ENCODE measurements at regions not wholly inside any gene's neighbourhood (a gene's known extent, or its start where the extent isn't known, plus 50 kb on each side); places are given as distances from the start of the nearest gene placed in this dataset.

DNA sequence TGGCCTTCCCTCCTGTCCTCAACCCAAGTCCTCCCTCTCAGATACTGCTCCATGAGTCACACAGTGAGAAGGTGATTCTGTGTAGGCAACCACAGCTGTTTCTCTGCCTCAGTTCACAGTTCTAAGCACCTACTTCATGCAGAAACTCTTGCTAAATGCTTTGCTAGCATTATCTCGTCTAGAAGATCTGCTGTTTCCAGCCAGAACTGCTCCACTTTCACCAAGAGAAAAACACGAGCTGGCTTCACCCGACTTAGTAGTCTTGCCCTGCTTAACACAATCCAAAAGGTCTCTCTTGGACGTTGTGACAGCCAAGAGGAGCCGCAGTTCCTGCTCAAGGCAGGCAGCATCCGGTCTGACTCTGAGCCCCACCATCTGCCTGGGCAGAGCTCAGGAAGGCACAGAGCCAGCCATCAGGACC, 272.1 kb downstream of the UACA start:
- no peak for DNase-seq (ENCODE audit: low read depth)

DNA sequence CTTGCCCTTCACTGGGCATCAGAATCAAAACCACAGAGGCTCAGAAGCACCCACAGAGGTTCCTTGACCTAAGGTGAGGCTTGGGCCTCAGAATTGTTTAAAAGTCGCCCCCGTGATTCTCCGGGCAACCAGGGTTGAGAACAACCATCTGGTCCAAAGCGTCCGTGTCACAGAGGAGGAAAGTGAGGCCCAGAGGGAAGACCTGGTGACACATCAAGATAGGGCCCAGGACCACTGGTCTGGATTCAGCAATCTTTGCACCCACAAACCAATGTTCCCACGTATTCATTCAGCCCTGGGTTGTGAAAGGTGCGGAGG, 272.6 kb downstream of the UACA start:
- DNase-seq (ENCODE audit: low read depth) = no peak

DNA sequence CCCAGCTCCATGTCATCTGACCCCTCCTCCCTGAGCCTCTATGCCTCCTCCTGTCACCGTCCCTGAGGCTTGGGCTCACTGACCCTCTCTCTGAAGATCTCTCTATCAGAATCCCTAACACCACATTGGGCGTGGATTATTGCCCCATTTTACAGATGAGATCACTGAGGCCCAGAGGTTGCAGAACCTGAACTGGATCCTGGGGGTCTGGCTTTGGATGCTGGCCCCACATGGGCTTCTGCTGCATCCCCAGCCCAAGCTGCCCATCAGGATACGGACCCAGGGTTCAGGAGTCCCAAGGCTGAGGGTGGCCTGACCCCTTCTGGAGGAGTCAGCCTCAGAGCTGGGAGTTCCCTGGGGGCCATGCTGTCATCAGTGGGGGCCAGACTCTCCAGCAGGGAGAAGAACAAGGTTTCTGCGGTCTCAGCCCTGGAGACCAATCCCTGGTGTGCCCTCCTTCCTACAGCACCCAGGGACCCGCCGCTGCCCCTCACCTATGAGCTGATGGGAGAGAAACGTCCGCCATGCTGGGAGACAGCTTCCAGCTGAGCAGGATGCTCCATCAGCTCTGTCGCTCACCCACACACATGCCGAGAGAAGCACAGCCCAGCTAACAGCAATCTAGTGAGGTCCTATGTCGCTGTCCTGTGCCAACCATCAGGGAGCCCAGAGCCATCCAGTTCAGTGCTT, 273.1 kb downstream of the UACA start:
- no peak for DNase-seq (ENCODE audit: low read depth)

DNA sequence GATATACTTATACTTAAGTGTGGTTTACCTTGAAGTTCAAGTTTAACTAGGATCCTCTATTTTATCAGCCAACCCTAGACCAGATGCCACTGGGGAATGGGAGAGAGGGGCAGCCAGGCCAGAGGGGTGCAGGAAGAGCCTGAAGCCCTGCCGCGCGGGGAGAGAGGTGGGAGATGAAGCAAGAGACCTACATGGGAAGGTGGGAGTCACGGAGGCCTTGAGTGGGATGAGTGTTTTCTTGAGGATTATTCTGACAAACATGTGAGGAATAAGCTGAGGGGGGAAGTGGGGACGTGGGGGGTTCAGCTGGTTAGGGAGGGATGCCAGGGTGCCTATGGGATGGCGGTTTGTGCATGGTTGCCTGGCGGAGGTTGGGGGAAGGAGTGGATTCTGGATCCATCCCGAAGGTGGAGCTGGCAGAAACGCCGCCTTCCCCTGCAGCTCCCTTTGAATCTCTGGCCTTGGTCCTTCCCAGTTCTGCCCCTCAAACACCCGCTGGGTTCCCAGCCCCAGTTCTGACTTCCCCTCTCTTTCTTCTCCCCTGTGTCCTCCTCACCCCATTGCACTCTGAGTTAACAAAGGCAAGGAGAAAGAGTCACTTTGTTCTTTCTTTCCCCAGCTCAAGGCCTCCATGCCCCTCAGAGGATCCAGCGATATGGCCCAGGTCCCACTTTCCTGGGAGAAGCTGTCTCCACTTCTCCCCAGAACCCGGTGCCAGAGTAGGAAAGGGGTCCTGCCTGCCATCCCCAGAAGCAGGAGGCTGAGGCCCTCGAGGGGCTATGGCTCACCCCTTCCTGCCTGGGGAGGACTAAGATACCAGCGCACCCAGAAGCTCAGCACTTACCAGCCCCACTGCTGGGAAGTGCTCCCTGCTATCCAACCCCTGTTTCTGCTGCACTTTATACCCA, 274.2 kb downstream of the UACA start:
- DNase-seq (ENCODE audit: low read depth) = no peak

DNA sequence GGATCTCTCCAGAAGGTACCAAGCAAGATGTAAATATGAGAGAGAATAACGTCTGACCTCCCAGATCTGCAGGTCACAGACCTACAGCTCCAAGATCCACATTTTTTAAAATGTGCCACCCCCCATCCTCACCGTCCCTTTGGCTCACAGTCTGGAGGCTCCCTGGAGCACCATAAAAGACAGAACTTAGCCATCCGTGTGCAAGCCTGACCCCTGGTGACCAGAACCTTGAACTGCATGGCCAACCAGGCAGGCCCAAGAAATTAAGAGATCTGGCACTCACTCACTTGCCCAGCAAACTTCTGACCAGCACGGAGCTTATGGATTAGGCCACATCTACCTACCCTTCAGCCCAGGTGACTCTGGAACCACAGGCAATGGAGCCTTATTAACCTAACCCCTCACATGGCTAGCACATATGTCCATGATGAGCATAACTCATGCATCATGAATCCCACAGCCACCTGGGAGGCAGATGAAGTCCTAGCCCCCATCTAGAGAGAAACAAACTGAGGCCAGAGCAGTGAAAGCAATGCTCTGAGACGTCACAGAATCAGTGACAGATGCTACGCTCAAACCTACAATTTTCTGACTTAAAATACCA, 275.3 kb downstream of the UACA start:
- peak; percentile 75 for DNase-seq (ENCODE audit: low read depth)

DNA sequence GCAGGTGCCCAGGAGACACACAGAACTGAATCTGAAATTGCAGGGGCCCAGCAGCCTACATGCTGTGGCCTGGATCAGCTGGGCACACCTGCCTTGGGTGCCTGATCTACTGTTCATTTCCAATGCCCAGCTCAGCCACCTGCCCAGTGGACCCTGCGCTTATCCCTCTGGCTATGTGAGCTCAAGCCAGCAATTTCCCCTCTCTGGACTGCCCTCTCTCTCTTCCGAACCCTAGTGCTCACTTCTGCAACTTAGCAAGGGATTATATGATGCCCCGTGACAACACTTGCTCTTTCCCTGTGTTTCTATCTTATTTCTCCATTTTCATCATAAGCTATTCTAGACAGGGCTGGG, 276.0 kb downstream of the UACA start:
- DNase-seq (ENCODE audit: low read depth) = no peak

DNA sequence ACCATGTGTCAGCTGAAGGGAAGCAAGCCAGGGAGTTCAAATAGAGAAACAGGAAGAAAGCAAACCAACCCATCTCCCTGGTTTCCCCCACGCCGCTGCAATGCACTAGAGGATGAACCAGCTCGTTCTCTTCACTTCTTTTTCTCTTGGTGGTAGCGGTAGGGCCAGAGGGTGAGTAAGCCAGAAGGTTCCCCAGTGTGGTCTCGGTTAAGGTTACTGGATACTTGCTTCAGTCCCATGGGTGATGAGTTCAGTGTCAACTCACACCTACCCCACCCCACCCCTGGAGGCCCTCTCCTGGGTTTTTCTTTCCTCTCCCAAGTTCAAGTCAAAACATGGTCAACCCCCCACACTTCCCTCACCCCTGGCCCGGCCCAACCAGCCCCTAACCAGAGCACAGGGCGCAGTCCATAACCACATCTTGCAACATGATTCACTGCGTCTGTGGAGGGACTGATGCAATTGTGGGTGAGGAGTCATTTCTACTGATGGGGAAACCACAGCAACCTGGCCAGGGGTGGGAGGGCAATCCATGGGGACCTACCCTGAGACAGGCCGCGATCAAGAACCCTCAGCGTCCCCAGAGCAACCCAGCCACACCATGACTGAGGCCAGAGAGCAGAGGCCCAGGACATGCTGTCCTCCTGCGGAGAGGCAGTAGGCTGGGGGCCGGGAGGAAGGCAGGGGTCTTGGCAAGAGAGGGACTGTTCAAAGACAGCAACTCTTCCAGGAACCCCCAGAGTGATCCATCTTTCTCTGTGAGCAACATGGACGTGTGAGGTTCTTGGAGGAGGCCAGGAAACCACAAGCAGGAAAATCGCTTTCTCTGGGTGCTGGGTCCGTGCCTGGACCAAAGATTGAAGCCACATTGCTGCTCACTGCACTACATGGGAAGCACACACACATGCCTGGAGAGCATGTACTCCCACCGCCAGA, 276.6 kb downstream of the UACA start:
- DNase-seq (ENCODE audit: low read depth) = peak; percentile 85

DNA sequence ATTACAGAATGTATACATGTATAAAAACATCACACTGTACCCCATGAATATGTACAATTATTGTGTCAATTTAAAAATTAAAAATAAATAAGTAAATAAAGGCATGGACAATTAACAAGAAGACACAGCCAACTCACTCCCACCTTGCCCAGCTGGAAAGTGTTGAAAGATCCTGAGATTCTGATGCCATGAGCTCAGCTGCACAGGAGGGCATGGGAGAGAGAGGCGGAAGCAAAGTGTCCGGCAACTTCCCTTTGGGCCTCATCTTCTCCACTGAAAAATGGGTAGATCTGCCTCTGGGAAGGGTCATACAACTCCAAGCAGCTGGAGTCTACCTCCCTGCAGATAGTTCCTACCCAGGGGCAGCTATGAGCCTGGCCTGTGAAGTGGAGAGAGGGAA, 277.3 kb downstream of the UACA start:
- no peak for DNase-seq (ENCODE audit: low read depth)

DNA sequence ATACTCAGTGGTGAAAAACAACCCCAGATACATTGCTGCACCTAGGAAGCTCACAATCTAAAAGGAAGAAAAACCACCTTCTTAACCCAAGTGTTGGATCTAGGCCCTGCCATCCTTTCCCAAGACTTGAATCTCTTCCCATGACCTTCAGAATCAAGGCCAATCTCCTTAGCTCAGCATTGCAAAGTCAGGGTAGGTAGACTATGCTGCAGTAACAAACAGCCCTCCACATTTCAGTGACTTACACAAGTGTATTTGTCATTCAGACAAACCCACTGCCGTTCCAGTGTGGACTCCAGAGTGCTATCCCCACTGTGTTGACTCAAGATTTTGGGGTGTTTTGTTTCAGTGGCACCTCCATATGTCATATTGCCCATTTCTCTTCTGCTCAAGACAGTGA, 278.4 kb downstream of the UACA start:
- DNase-seq (ENCODE audit: low read depth) = no peak

DNA sequence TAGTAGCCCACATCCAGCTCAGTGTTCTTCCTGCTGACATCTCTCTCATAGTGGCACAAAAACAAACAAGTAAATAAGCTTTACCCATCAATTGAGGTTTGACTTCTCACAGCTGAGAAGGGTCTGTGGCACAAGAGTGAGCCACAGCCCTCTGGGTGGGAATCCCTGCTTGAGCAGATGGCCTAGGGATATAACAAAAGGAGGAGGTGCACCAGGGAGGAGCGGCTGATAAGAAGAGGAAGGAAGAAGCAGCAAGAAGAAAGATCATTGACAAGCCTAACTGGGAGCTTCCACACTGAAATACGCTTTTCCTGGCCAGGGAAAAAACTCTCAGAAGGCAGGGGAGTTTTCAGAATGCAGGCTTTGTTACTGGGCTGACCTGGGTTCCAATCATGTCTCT, 279.8 kb downstream of the UACA start:
- no peak for DNase-seq (ENCODE audit: low read depth)

DNA sequence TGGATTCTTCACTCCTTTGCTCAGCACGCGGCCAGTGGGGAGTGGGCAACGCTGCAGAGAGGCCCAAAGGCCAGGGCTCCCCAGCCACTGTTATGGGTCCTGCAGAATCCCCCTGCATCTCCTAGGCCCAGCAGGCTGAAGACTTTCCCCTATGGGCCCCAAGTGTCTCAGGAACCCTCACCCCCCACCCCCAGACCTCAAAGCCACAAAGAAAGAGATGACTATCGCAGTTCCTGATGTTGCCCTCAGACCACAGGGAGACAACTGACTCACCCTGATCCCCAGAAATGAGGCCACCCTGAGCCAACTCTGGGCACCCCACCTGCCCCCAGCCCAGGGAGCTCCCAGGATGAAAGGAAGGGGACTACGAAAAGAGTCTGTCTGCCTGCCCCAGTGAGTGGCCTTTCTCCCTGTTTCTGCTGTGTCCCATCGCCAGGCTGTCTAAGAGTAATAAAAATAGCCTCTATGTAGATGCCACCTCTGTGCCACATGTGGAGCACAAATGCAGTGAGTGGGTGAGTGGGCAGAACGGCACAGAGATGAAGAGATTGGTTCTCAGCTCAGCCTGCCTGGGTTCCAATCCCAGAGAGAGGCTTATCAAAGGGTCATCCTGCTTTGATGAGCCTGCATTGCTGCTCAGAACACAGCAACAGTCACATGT, 283.0 kb downstream of the UACA start:
- no peak for DNase-seq (ENCODE audit: low read depth)

DNA sequence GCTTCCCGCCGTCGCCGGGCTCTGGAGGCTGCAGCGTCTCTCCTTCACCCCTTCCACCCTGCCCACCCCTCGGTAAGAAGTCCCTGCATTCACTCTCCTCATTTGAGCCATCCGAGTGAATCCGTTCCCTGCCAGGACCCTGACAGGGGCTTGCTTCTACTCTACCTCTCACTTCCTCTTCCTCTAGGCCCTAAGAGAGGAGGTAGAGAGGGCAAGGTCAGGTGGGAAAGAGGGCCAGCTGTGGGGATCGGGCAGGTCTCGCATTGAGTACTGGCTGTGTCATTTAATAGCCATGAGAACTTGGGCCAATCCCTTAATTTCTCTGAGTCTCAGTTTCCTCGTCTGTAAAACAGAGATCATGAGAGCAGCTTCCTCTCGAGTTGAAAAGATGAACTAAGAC, 283.6 kb downstream of the UACA start:
- DNase-seq (ENCODE audit: low read depth) = no peak

DNA sequence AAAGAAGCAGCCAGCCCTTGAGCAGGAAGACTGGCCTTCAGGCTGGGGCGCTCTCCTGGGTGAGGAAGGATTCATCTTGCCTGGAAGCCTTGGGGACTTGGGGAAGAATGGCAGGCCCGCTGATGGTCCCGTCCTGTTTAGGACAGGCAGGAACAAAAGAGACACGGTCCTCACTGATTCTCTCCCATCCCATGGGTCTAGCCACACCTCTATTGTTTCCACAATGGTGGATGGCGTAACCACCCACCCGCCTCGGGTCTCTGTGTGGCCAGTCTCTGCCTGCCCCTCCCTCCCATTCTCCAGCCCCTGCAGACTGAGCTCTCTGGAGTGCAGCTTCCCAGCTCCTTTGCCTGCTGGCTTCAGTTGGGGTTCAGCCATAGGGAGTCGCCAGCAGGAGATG, 284.3 kb downstream of the UACA start:
- no peak for DNase-seq (ENCODE audit: low read depth)

DNA sequence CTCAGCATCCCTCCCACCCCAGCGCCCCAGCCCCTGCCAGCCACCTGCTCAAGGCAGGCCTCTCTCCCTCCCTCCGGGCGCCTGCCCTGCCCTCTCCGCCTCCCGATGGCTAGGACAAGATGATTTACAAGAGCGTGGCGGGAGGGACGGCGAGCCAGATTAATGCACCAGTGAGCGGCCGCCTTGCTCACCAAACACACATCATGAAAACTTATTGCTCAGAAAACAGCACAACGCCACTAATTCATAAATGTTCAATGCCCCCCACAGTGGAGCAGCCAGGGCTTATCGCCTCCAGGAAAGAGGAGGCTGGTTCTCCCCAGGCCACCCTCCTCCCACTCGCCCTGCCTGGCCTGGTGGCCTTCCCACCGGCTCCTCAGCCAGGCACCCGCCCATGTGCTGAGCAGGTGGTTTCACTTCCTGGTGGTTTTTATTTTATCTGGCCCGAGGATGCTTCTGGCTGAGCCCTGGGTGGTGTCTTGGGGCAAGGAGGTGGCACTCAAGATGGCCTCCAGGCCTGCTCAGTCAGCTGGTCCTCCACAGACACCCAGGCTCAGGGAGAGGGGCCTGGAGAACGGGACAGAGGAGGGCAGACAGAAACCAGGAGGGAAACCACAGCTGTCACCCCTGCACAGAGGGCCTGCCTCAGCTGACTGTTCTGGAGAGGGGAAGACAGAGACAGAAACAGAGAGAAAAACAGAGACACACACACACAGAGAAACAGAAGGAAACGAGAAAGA, 284.9 kb downstream of the UACA start:
- DNase-seq (ENCODE audit: low read depth) = no peak

DNA sequence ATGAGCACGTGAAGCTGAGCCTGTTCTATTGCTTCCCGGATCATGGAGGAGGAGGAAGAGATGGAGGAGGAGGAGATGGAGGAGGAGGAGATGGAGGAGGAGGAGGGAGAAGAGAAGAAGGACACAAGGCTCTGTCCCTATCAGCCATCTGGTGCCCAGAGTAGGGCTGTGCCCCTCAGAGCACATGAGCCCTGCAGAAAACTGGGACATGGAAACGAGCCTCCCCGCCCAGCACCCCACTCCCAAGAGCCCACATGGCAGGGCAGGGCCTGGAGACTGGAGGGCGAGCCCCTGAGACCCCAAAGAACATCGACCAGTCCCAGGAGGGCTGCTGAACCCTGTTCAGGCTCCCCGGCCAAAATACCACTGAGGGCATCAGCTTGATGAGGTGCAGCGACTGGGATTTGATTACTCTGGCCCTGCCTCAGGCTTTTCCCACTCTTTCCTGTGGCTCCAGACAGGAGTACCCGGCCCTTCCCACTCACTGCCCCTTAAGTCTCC, 285.6 kb downstream of the UACA start:
- no peak for DNase-seq (ENCODE audit: low read depth)

DNA sequence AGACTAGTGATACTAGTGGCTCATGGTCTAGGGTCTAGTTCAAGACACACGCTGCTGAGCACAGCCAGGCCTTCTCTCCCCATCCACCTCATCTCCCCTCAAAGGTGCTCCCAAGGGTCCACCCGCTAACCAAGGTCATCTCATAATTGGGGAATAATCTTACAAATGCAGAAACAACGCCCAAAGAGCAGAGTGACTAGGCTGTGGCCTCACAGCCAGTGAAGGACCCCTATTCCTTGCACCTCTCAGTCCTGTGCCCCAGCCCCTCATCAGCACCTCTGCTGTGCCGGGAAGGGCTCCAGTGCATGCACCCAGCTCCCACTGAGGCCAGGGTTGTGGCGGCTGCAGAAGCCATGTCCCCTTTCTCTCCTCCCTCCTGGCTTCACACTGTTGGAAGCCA, 286.9 kb downstream of the UACA start:
- DNase-seq (ENCODE audit: low read depth) = no peak

DNA sequence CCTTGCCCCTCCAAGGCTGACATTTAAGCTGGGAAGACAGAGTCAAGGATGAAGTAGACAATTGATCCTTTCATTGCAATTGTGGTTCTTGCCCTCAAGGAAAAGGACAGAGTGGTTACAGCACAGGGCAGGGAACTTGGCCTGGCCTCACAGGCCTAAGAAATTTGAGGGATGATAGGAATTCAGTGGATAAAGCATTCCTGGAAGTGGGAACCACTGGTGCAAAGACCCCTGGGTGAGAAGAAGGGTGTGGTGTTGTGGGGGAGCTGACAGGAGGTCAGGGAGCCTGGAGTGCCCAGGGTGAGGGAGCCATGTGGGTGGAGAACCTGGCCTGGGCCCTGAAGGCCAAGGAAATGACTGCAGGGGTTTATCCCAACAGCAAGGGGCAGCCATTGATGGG, 287.4 kb downstream of the UACA start:
- peak; percentile 85 for DNase-seq (ENCODE audit: low read depth)

DNA sequence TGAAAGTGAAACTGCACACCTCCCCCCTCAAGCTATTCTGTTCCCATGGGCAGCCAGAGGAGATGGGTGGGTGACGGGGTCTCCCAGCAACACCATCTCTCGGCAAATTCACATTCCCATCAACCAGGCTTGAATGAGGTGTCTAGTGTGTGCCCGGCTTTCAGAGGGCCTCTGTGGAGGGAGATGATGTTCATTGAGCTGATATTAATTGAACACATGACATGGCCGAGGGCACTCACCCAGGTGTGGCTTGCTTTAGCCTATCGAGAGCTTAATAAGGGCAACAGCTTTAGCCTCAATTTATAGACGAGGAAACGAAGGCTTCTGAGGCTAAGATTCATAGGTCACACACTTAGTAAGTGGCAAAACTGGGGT, 288.0 kb downstream of the UACA start:
- DNase-seq (ENCODE audit: low read depth) = no peak

DNA sequence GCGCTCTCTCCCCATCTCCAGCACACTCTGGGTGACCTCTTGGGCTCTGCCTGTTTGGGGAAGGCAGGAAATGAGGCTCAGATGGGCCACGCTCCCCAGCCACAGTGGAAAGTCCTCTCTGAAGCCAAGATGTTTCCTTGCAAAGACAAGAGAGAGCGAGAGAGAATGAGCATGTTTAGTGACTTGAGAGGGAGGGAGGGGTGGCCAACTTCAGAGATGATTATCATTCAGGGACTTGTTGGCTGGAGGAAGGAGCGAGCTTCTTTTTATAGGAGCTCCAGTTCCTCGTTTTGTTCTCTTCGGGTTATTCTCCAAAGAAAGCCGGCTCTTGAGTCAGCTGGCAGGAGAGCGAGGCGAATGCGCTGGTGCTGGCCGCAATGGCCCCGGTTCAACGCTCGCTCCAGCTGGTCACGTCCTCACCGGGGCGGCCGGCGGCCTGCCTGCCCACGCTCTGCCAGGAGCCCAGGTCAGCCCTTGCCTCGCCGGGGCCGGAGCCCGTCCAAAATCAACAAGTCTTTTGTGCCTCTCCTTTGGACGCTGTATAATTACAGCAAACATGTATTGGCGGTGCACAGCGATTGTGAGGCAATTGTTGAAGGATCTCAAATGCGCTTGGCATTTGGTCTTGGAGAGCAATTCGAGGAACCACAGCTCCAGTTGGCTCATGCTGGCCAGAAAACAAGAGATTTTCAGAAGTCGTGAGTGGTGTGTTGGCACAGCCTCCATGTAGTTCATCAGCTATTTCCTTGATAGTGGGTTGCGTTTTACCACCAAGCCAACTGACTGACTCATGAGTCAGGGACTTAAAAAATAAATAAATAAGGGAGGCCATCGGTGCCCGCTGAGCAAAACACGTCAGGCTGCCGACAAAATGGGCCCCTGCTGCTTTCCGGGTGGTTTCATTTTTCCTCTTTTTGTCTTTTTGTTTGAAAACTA, 288.6 kb downstream of the UACA start:
- peak; percentile 100 for DNase-seq (ENCODE audit: low read depth)
